HL-60 (cell line): ENCODE measurements at regions not wholly inside any gene's neighbourhood (a gene's known extent, or its start where the extent isn't known, plus 50 kb on each side); places are given as distances from the start of the nearest gene placed in this dataset.

Experiments used
- GABPA ChIP-seq: IDR thresholded peaks from 2 replicates; pipeline ENCODE4 v1.6.1; 2012; ENCODE audit warnings: low read depth
- POLR2AphosphoS5 ChIP-seq: IDR thresholded peaks from 2 replicates; pipeline ENCODE4 v1.6.1; 2012; ENCODE audit warnings: low read depth
- TF ChIP-seq, protein P1 (sequence below): IDR thresholded peaks from one replicate; pipeline ENCODE4 v1.5.1; 2011; ENCODE audit warnings: low read length, control low read depth, inconsistent platforms; ENCODE audit not compliant: insufficient read depth

- TF ChIP-seq GABPA (no peak), POLR2AphosphoS5 (no peak)
- TF ChIP-seq, protein P1, sequence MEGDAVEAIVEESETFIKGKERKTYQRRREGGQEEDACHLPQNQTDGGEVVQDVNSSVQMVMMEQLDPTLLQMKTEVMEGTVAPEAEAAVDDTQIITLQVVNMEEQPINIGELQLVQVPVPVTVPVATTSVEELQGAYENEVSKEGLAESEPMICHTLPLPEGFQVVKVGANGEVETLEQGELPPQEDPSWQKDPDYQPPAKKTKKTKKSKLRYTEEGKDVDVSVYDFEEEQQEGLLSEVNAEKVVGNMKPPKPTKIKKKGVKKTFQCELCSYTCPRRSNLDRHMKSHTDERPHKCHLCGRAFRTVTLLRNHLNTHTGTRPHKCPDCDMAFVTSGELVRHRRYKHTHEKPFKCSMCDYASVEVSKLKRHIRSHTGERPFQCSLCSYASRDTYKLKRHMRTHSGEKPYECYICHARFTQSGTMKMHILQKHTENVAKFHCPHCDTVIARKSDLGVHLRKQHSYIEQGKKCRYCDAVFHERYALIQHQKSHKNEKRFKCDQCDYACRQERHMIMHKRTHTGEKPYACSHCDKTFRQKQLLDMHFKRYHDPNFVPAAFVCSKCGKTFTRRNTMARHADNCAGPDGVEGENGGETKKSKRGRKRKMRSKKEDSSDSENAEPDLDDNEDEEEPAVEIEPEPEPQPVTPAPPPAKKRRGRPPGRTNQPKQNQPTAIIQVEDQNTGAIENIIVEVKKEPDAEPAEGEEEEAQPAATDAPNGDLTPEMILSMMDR = no peak
Observed at GRCh38 chr6:102458990-102459389, 1065.5 kb downstream of the GRIK2 start.
